ENCODE measurements at regions not wholly inside any gene's neighbourhood (a gene's known extent, or its start where the extent isn't known, plus 50 kb on each side); places are given as distances from the start of the nearest gene placed in this dataset.

- TF ChIP-seq KDM1A (IDR thresholded peaks at IDR 0.05; ENCODE audit: borderline replicate concordance, low read length) = no peak
These were observed 75.0 kb downstream of the POM121L12 start (continued) for GRCh38 chr7:53110425-53110824.

Measured in H1 (cell line).